T-cell (primary cell): ENCODE measurements at regions not wholly inside any gene's neighbourhood (a gene's known extent, or its start where the extent isn't known, plus 50 kb on each side); places are given as distances from the start of the nearest gene placed in this dataset.

Experiments
- ATAC-seq, 4 experiments: fragments of 200-7000 bp in 3 of 4; fragments of 150-1000 bp in 1 of 4; cut with Tn5 transposase; replicated peaks in 1 of 4; 1 replicate in 3 of 4; 2 replicates in 1 of 4; pipeline ENCODE4 v1.10.0; 2021; ENCODE audit warnings: moderate library complexity in 3 of 4, mild to moderate bottlenecking in 2 of 4, moderate number of reproducible peaks in 1 of 4
- CTCF ChIA-PET, 2 donors: fragments of 300-600 bp; sonication (Branson Sonifier 250); formaldehyde crosslinking; loops; one replicate each; lab custom pipeline; 2022; ENCODE audit warnings: antibody characterized with exemption in 2 of 2; lab: Charles Lee
- POLR2A ChIA-PET, 2 donors: fragments of 300-600 bp; sonication (Branson Sonifier 250); formaldehyde crosslinking; loops; one replicate each; lab custom pipeline; 2022; ENCODE audit warnings: antibody characterized with exemption in 2 of 2; lab: Charles Lee
- DNase-seq, 35 experiments: peaks; one replicate each; pipeline versions ENCODE4 v3.0.0 to v3.0.0-alpha.2; 2013 to 2023
- H3K27ac ChIP-seq: one replicate; pipeline ENCODE4 v1.5.1; 2013; ENCODE audit warnings: low read length
- H3K27me3 ChIP-seq, 2 experiments: replicated peaks in 1 of 2; 1 replicate in 1 of 2; 2 replicates in 1 of 2; pipeline versions ENCODE4 v1.6.1 to v1.7.0; 2013; ENCODE audit warnings: low read length in 1 of 2, mixed read lengths in 1 of 2; ENCODE audit not compliant: control insufficient read depth in 2 of 2, insufficient read depth in 2 of 2; ENCODE audit errors: extremely low read depth in 1 of 2
- H3K36me3 ChIP-seq, 2 donors: 1 replicate in 1 of 2; 2 replicates in 1 of 2; pipeline versions ENCODE4 v1.6.1 to v1.7.0; 2013; ENCODE audit warnings: low read length in 1 of 2; ENCODE audit not compliant: control insufficient read depth in 2 of 2, insufficient read depth in 1 of 2; ENCODE audit errors: extremely low read depth in 1 of 2
- H3K4me1 ChIP-seq, 2 experiments: 1 replicate in 1 of 2; 2 replicates in 1 of 2; pipeline versions ENCODE4 v1.6.1 to v1.7.0; 2013; ENCODE audit warnings: low read length in 2 of 2, mixed read lengths in 1 of 2; ENCODE audit not compliant: insufficient read depth in 2 of 2, control insufficient read depth in 1 of 2; ENCODE audit errors: extremely low read depth in 1 of 2
- H3K4me3 ChIP-seq, 2 donors: 1 replicate in 1 of 2; 2 replicates in 1 of 2; pipeline versions ENCODE4 v1.5.1 to v1.7.0; 2013; ENCODE audit warnings: mild to moderate bottlenecking in 2 of 2, low read length in 1 of 2, moderate library complexity in 1 of 2; ENCODE audit not compliant: control insufficient read depth in 1 of 2; ENCODE audit errors: extremely low read depth in 1 of 2
- H3K9me3 ChIP-seq: 2 replicates; pipeline ENCODE4 v1.7.0; 2013
- H3K27ac Mint-ChIP-seq, 2 donors: one replicate each; pipeline ENCODE4 v1.8.0; 2020 to 2021; ENCODE audit warnings: mild to moderate bottlenecking in 2 of 2, mixed read lengths in 2 of 2
- H3K27me3 Mint-ChIP-seq, 2 donors: one replicate each; pipeline ENCODE4 v1.8.0; 2021 to 2022; ENCODE audit warnings: mixed read lengths in 2 of 2
- H3K36me3 Mint-ChIP-seq: one replicate; pipeline ENCODE4 v1.8.0; 2021; ENCODE audit warnings: mixed read lengths
- H3K4me1 Mint-ChIP-seq, 3 donors: one replicate each; pipeline ENCODE4 v1.8.0; 2020 to 2022; ENCODE audit warnings: mixed read lengths in 3 of 3, mild to moderate bottlenecking in 1 of 3
- H3K4me3 Mint-ChIP-seq, 3 donors: one replicate each; pipeline ENCODE4 v1.8.0; 2020 to 2022; ENCODE audit warnings: mild to moderate bottlenecking in 3 of 3, mixed read lengths in 3 of 3, moderate library complexity in 3 of 3
- H3K9me3 Mint-ChIP-seq, 3 donors: one replicate each; pipeline ENCODE4 v1.8.0; 2020 to 2022; ENCODE audit warnings: mixed read lengths in 3 of 3
- WGBS: methylation state at CpG from one replicate; pipeline ENCODE4 v1.1.5; 2013; ENCODE audit warnings: missing lambda C conversion rate; ENCODE audit not compliant: insufficient coverage; 5-methylcytosine and 5-hydroxymethylcytosine counted together

DNA sequence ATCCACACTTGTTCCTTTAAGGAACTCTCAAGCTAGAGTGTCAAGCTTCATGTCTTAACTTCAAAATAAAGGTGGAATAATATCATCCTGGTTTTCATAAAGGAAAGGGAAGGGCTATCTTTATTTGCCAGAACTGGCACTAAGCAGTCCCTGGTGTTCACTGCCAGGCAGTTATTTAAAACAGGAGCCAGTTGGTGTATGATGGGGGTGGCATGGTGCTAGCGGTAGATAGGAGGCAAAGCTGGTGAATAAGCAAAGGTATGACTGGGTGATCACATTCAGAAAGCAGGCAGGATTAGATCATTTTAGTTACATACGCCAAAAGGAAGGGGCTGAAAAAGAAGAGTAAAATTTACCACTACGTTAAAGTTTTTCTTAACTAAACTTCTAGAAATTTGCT lies 776.3 kb downstream of the BCL11A start:
- Mint-ChIP-seq H3K27me3 (peaks cover 0 to 6% of the 10 kb centered on the region in 2 donors), H3K4me3 (no peak overlapping the region), H3K27ac (no peak overlapping the region), H3K4me1 (no peaks in the 10 kb centered on the region), H3K36me3 (no peaks in the 10 kb centered on the region), H3K9me3 (no peaks in the 10 kb centered on the region)
- DNase-seq (no peak), ATAC-seq (no peak)
- H3K4me3 ChIP-seq, result no peak overlapping the region
- no peaks in the 10 kb centered on the region for H3K4me1 ChIP-seq
- CTCF ChIA-PET, result no interaction called here
- no peaks in the 10 kb centered on the region for H3K9me3 ChIP-seq
- H3K36me3 ChIP-seq, result no peaks in the 10 kb centered on the region
- WGBS, result no CpG with 5 or more reads among the region's 3 CpGs
- H3K27ac ChIP-seq, result no peak overlapping the region
- no peaks in the 10 kb centered on the region for H3K27me3 ChIP-seq
- POLR2A ChIA-PET, result no interaction called here

DNA sequence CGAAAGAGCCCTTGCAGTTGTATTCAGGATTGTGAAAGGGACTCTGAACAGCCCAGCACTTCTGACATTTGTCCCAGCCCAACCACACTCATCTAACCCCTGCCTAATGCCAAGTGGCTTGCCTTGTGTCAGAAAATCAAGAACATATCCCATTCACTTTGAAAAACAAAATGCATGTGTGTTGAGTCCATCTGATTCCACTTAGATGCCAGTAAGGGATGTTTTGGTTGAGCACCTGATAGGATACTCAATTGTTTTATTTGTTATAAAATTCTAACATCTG lies 776.8 kb downstream of the BCL11A start:
- Histone ChIP-seq H3K4me3 (no peak overlapping the region), H3K27me3 (no peaks in the 10 kb centered on the region), H3K36me3 (no peaks in the 10 kb centered on the region), H3K9me3 (no peaks in the 10 kb centered on the region), H3K4me1 (no peaks in the 10 kb centered on the region), H3K27ac (no peak overlapping the region)
- WGBS, result no CpG with 5 or more reads among the region's 1 CpG
- DNase-seq (no peak), ATAC-seq (no peak)
- Mint-ChIP-seq H3K36me3 (no peaks in the 10 kb centered on the region), H3K9me3 (no peaks in the 10 kb centered on the region), H3K4me1 (no peaks in the 10 kb centered on the region), H3K27me3 (peaks cover 0 to 6% of the 10 kb centered on the region in 2 donors), H3K4me3 (no peak overlapping the region), H3K27ac (no peak overlapping the region)
- ChIA-PET CTCF (no interaction called here), POLR2A (no interaction called here)

DNA sequence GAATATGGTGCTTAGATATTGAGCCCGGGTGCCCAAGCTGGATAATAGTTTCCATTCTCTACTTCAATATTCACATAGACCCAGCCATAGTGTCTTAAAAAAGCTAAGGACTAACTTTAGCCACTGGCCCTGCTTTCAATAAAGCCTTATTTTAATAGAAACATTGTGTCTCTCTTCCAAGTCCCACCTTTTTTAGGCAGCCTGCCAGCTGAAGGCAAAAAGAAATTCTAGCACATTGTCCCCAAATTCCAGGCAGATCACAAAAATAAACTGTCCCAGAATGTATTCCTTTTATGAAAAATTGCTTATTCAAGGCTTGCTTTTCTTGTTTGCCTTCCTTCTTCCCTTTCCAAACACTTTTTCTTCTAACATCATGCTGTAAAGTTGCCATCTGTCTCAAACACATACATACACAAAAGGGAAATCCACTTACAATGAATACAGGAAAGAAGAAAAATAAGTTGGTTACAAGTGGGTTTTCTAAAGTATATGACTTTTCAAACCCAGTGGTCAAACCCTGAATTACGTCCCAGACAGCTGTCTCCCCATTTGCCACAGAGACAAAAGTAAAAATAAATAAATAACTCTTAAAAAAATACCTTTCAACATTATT lies 778.5 kb downstream of the BCL11A start:
- Mint-ChIP-seq H3K27ac (no peak overlapping the region), H3K4me1 (no peaks in the 10 kb centered on the region), H3K9me3 (no peaks in the 10 kb centered on the region), H3K27me3 (peaks cover 0 to 6% of the 10 kb centered on the region in 2 donors), H3K4me3 (no peak overlapping the region), H3K36me3 (no peaks in the 10 kb centered on the region)
- Histone ChIP-seq H3K9me3 (no peaks in the 10 kb centered on the region), H3K4me3 (no peak overlapping the region), H3K4me1 (no peaks in the 10 kb centered on the region), H3K27ac (no peak overlapping the region), H3K27me3 (no peaks in the 10 kb centered on the region), H3K36me3 (no peaks in the 10 kb centered on the region)
- ATAC-seq (no peak), DNase-seq (no peak)
- CTCF ChIA-PET, result no interaction called here
- WGBS, result no CpG with 5 or more reads among the region's 2 CpGs
- POLR2A ChIA-PET, result no interaction called here

DNA sequence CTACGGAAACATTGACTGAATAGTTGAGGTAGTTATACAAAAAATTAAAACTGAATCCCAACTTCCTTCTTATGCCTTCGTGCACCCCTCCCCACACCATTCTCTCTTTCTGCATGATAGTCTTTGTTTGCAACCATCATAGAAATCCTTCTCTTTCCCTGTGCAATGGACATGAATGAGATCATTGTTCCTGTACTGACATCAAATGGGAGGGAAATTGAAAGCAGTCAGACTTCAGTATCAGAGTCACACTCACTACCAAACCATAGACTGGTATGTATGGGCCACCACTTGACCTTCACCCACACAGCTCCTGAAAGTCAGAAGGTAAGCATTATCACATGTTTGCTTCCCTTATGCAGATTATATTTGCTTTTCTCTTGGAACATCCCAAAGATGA lies 782.8 kb downstream of the BCL11A start:
- H3K27me3 Mint-ChIP-seq, result peaks cover 0 to 6% of the 10 kb centered on the region in 2 donors
- CTCF ChIA-PET, result no interaction called here

DNA sequence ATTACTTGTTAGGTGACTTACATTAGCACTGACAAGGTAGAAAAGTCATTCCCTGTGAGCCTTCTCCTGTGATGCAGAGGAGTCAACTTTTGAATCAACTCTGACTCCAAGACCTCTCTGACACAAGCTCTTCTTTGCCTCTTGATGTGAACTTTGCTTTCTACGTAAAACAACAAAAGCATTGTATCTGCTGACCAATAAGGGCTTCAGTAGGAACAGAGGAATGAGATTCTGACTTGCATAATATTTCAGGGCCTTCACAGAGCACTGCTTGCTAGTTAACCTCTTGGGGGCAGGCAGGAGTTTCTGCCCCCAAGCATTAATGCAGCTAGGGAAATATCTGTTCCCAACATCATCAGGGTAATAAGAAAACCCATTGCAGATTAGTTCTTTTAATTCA lies 791.5 kb downstream of the BCL11A start:
- Histone ChIP-seq H3K4me3 (no peak overlapping the region), H3K36me3 (no peaks in the 10 kb centered on the region), H3K27ac (no peak overlapping the region), H3K27me3 (no peaks in the 10 kb centered on the region), H3K9me3 (no peaks in the 10 kb centered on the region), H3K4me1 (no peaks in the 10 kb centered on the region)
- Mint-ChIP-seq H3K4me1 (no peaks in the 10 kb centered on the region), H3K27me3 (no peaks in the 10 kb centered on the region), H3K4me3 (no peak overlapping the region), H3K36me3 (no peaks in the 10 kb centered on the region), H3K27ac (no peak overlapping the region), H3K9me3 (no peaks in the 10 kb centered on the region)
- ChIA-PET CTCF (interaction anchor here in 1 of 2 donors (0.6 kb wide), 1 partner anchor 389 kb away, joined by 4 read pairs; no protein-coding TSS in a partner anchor), POLR2A (no interaction called here)
- no peak for ATAC-seq
- no CpG with 5 or more reads among the region's 1 CpG for WGBS
- no peak for DNase-seq

More for the DNA sequence above, 782.8 kb downstream of the BCL11A start:
- H3K4me3 ChIP-seq, result no peak overlapping the region
- no peak for DNase-seq
- ATAC-seq, result no peak
- Mint-ChIP-seq H3K27ac (no peak overlapping the region), H3K9me3 (no peaks in the 10 kb centered on the region), H3K4me1 (no peaks in the 10 kb centered on the region), H3K4me3 (no peak overlapping the region), H3K36me3 (no peaks in the 10 kb centered on the region)
- WGBS, result no CpG with 5 or more reads among the region's 2 CpGs
- H3K27me3 ChIP-seq, result no peaks in the 10 kb centered on the region
- H3K36me3 ChIP-seq, result no peaks in the 10 kb centered on the region
- H3K27ac ChIP-seq, result no peak overlapping the region
- H3K4me1 ChIP-seq, result no peaks in the 10 kb centered on the region
- POLR2A ChIA-PET, result no interaction called here
- no peaks in the 10 kb centered on the region for H3K9me3 ChIP-seq

DNA sequence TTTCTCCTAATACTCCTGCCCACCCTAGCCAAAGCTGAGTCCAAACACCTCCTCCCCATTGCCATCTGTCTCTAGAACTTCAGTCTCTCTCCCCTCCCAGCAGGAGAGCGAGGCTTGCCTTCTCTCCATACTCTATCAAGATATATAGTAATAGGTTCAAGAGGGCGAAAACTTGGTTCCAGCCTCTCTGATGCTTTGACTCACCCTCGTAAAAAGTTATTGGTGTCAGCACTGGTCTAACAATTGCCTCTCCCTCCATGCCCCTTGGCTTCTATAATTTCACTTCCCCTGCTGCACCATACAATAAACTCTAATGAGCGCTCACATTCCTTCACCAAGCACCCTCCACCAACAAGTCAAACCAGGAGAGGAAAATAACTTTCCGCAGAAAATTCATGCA lies 797.3 kb downstream of the BCL11A start:
- Histone ChIP-seq H3K36me3 (no peaks in the 10 kb centered on the region), H3K4me3 (no peak overlapping the region), H3K27me3 (no peaks in the 10 kb centered on the region), H3K27ac (no peak overlapping the region), H3K9me3 (no peaks in the 10 kb centered on the region), H3K4me1 (peaks cover 0 to 4% of the 10 kb centered on the region in 2 experiments)
- 71% methylated on average over 2 of the region's 5 CpGs for WGBS
- Mint-ChIP-seq H3K4me1 (no peaks in the 10 kb centered on the region), H3K9me3 (no peaks in the 10 kb centered on the region), H3K36me3 (no peaks in the 10 kb centered on the region), H3K27ac (no peak overlapping the region), H3K27me3 (no peaks in the 10 kb centered on the region), H3K4me3 (no peak overlapping the region)
- ChIA-PET POLR2A (no interaction called here), CTCF (no interaction called here)
- ATAC-seq (no peak), DNase-seq (no peak)
